ENCODE measurements at regions not wholly inside any gene's neighbourhood (a gene's known extent, or its start where the extent isn't known, plus 50 kb on each side); places are given as distances from the start of the nearest gene placed in this dataset.

GRCh38 chr12:111085096-111085495 lies 164.7 kb upstream of the MYL2 start:
- no peak overlapping the region for H3K4me3 ChIP-seq (ENCODE audit: low read length)
- H3K36me3 ChIP-seq (replicated peaks; ENCODE audit: low read depth, low read length), result no peaks in the 10 kb centered on the region
- H3K4me2 ChIP-seq (ENCODE audit: low read length), result no peak overlapping the region
- no peak overlapping the region for H2AFZ ChIP-seq (ENCODE audit: low read depth, low read length)
- no peaks in the 10 kb centered on the region for H4K20me1 ChIP-seq (ENCODE audit: insufficient read depth, low read length)
- no peak overlapping the region for H3K9ac ChIP-seq (ENCODE audit: low read length)
- H3K27me3 ChIP-seq (ENCODE audit: low read depth, low read length), result peaks cover 26% of the 10 kb centered on the region
- no peaks in the 10 kb centered on the region for H3K9me3 ChIP-seq (ENCODE audit: insufficient read depth, low read length)
- TF ChIP-seq EZH2phosphoT487 (IDR thresholded peaks at IDR 0.05; ENCODE audit: low read depth) (no peak), CTCF (IDR thresholded peaks at IDR 0.05; ENCODE audit: low read depth, low read length) (no peak)
- peaks cover 22% of the 10 kb centered on the region for H3K4me1 ChIP-seq (ENCODE audit: low read length)
- no peak overlapping the region for H3K27ac ChIP-seq (ENCODE audit: low read length)
- no peaks in the 10 kb centered on the region for H3K79me2 ChIP-seq (ENCODE audit: low read length)

GRCh38 chr12:111084605-111085004 lies 164.2 kb upstream of the MYL2 start:
- Histone ChIP-seq H3K79me2 (ENCODE audit: low read length) (no peaks in the 10 kb centered on the region), H3K4me1 (ENCODE audit: low read length) (peaks cover 17% of the 10 kb centered on the region), H3K27ac (ENCODE audit: low read length) (no peak overlapping the region), H3K9ac (ENCODE audit: low read length) (no peak overlapping the region), H3K36me3 (replicated peaks; ENCODE audit: low read depth, low read length) (no peaks in the 10 kb centered on the region), H3K4me2 (ENCODE audit: low read length) (peak overlapping the region; percentile 27; the same call in 1 of the 2 replicates), H3K9me3 (ENCODE audit: insufficient read depth, low read length) (no peaks in the 10 kb centered on the region), H2AFZ (ENCODE audit: low read depth, low read length) (no peak overlapping the region), H4K20me1 (ENCODE audit: insufficient read depth, low read length) (no peaks in the 10 kb centered on the region), H3K27me3 (ENCODE audit: low read depth, low read length) (peaks cover 26% of the 10 kb centered on the region), H3K4me3 (ENCODE audit: low read length) (no peak overlapping the region)
- no peak for TF ChIP-seq EZH2phosphoT487 (IDR thresholded peaks at IDR 0.05; ENCODE audit: low read depth)
- no peak for TF ChIP-seq CTCF (IDR thresholded peaks at IDR 0.05; ENCODE audit: low read depth, low read length)

- Histone ChIP-seq H3K36me3 (replicated peaks; ENCODE audit: low read depth, low read length) (no peaks in the 10 kb centered on the region), H3K9me3 (ENCODE audit: insufficient read depth, low read length) (no peaks in the 10 kb centered on the region), H3K27me3 (ENCODE audit: low read depth, low read length) (peaks cover 26% of the 10 kb centered on the region), H3K4me3 (ENCODE audit: low read length) (no peak overlapping the region), H3K27ac (ENCODE audit: low read length) (no peak overlapping the region), H3K4me2 (ENCODE audit: low read length) (peak overlapping the region; percentile 27; the same call in 1 of the 2 replicates), H3K79me2 (ENCODE audit: low read length) (no peaks in the 10 kb centered on the region), H4K20me1 (ENCODE audit: insufficient read depth, low read length) (no peaks in the 10 kb centered on the region), H2AFZ (ENCODE audit: low read depth, low read length) (no peak overlapping the region), H3K9ac (ENCODE audit: low read length) (no peak overlapping the region), H3K4me1 (ENCODE audit: low read length) (peaks cover 13% of the 10 kb centered on the region)
- TF ChIP-seq EZH2phosphoT487 (IDR thresholded peaks at IDR 0.05; ENCODE audit: low read depth) (no peak), CTCF (IDR thresholded peaks at IDR 0.05; ENCODE audit: low read depth, low read length) (no peak)
These were observed 163.8 kb upstream of the MYL2 start for GRCh38 chr12:111084158-111084557.

GRCh38 chr12:111081600-111081999 lies 161.2 kb upstream of the MYL2 start:
- TF ChIP-seq CTCF (IDR thresholded peaks at IDR 0.05; ENCODE audit: low read depth, low read length) (no peak), EZH2phosphoT487 (IDR thresholded peaks at IDR 0.05; ENCODE audit: low read depth) (no peak)
- Histone ChIP-seq H3K4me1 (ENCODE audit: low read length) (peaks cover 13% of the 10 kb centered on the region), H3K79me2 (ENCODE audit: low read length) (no peaks in the 10 kb centered on the region), H3K9me3 (ENCODE audit: insufficient read depth, low read length) (no peaks in the 10 kb centered on the region), H3K36me3 (replicated peaks; ENCODE audit: low read depth, low read length) (no peaks in the 10 kb centered on the region), H3K9ac (ENCODE audit: low read length) (no peak overlapping the region), H3K4me3 (ENCODE audit: low read length) (no peak overlapping the region), H2AFZ (ENCODE audit: low read depth, low read length) (no peak overlapping the region), H4K20me1 (ENCODE audit: insufficient read depth, low read length) (no peaks in the 10 kb centered on the region), H3K4me2 (ENCODE audit: low read length) (no peak overlapping the region), H3K27ac (ENCODE audit: low read length) (no peak overlapping the region), H3K27me3 (ENCODE audit: low read depth, low read length) (peaks cover 34% of the 10 kb centered on the region)

Data from OCI-LY3 (cell line).